Kidney tubule cell (primary cell): ENCODE measurements at regions not wholly inside any gene's neighbourhood (a gene's known extent, or its start where the extent isn't known, plus 50 kb on each side); places are given as distances from the start of the nearest gene placed in this dataset.
"Not testable (repeated sequence)": the region's sequence is repeated elsewhere in the genome, so short reads cannot be mapped to it uniquely, and the experiment has no call there.

Source experiments
- DNase-seq: peaks from one replicate; pipeline ENCODE4 v3.0.0-alpha.2; 2018; ENCODE audit warnings: low spot score

- no peak for DNase-seq
These were observed 104.4 kb upstream of the SALL1 start for GRCh38 chr16:51255349-51255972.

DNA sequence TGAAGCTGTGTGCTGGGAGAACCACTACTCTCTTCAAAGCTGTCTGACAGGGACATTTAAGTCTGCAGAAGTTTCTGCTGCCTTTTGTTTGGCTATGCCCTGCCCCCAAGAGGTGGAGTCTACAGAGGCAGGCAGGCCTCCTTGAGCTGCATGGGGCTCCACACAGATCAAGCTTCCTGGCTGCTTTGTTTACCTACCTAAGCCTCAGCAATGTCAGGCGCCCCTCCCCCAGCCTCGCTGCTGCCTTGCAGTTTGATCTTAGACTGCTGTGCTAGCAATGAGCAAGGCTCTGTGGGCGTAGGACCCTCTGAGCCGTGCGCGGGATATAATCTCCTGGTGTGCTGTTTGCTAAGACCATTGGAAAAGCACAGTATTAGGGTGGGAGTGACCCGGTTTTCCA, 103.3 kb upstream of the SALL1 start:
- DNase-seq = not testable (repeated sequence)

GRCh38 chr16:51248217-51248616, 97.1 kb upstream of the SALL1 start:
- no peak for DNase-seq

DNA sequence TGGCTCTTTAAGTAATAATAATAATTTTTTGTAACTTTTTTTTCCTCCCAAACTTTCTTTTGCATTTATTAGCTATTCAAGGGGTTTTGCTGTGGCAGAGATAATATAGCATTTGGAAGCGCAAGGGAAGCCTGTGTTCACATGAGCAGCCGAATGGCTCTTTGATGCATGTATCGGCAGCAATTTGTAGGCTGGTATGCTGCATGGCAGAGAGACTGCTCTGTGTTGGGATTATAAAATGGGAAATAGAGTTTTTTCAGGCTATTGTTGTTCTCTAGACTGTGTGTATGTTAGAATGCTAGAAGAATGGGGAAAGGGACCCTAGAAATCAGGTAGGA, 94.6 kb upstream of the SALL1 start:
- no peak for DNase-seq

GRCh38 chr16:51244887-51245657, 94.0 kb upstream of the SALL1 start:
- no peak for DNase-seq

GRCh38 chr16:51243936-51244436, 92.9 kb upstream of the SALL1 start:
- peak; percentile 62 for DNase-seq

- DNase-seq = no peak
These were observed 91.4 kb upstream of the SALL1 start for GRCh38 chr16:51242296-51242994.

DNA sequence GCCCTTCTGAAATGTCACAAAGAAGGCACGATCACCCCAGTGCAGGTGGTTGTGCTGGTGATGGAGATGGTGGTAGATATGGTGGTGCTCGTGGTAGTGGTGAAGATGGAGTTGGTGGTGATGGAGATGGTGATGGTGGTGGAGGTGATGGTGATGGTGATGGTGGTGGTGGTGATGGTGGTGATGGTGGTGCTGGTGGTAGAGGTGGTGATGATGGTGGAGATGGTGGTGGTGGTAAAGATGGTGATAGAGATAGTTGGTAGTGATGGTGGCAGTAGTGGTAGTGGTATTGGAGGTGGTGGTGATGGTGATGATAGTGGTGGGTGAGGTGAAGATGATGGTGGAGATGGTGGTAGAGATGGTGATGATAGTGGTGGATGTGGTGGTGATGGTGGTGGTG, 88.1 kb upstream of the SALL1 start:
- no peak for DNase-seq

- no peak for DNase-seq
These were observed 86.8 kb upstream of the SALL1 start for GRCh38 chr16:51237861-51238378.

DNA sequence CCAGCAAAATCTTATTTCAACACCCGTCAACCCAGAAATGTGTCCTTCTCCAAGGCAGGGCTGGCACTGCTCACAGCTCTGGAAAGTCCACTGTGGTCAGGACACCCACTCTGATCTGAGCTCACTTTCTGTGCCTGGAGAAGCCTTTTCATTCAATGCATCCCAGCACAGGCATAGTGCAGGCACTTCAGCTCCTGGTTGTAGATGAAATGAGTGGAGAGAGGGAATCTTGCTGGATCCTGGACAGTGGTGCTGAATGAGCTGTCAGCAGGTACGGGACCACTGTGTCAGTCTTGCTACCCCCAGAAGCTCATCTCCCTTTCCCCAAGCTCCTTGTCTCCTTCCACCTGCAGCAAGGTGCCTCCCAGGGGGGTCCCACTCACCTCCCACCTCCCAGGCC, 86.1 kb upstream of the SALL1 start:
- DNase-seq = no peak

DNA sequence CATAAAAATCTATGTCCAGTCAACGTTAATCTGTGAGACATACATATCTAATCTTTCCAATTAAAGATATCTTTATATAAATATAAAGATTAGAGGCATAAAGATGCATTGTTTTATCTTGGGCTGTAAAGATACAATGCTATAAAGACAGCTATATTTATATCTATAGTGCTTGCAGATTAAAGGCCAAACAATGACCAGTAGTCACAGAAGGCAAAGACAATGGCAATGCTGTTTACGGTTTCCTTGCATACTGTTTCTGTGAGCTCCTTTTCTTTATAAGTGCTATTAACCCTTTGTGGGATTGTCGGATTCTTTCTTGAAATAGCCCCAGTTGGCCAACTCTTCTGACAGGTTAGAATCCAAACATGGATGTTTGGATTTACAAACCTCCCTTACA, 85.5 kb upstream of the SALL1 start:
- no peak for DNase-seq

GRCh38 chr16:51231702-51232101, 80.6 kb upstream of the SALL1 start:
- DNase-seq = peak; percentile 13

GRCh38 chr16:51230035-51230434, 79.0 kb upstream of the SALL1 start:
- DNase-seq = not testable (repeated sequence)

GRCh38 chr16:51228097-51228659, 77.1 kb upstream of the SALL1 start:
- no peak for DNase-seq

GRCh38 chr16:51225878-51226277, 74.8 kb upstream of the SALL1 start:
- no peak for DNase-seq

GRCh38 chr16:51224317-51224716, 73.2 kb upstream of the SALL1 start:
- DNase-seq = no peak

GRCh38 chr16:51222016-51222415, 70.9 kb upstream of the SALL1 start:
- no peak for DNase-seq

DNA sequence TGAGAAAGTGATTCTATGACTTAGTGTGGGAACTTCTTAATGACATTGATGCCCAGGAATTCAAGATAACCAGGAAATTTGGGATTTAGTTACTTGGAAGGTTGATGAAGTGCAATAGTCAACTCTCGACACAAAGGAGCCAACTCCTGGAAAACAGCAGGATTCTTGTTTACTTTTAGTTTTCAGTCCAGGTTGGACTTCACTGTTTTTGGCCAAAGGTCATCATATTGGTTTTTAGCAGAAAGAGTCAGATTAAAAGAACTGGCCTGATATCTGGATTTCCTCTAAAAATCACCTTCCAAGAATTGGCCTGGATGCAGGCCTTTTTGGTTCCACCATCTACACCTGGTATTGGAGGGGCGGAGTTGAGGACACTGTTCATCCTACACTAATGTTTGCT, 60.1 kb upstream of the SALL1 start:
- no peak for DNase-seq

DNA sequence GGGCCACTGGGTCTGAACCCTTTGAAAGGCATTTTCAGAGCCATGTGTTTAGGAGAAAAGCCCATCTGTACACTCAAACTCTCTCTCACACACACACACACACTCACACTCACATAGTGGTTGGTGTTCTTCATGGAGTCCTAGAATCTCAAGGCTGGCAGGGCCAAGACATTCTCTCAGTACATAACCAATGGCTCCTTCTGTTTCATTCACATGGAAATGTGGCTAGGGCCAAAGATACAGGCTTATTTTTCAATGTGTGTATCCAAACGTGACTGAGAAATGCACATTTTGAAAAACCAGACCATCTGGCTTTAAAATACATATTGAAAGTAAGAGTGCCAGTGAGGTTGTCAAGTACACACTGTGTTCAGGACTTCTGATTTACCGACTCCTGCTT, 59.0 kb upstream of the SALL1 start:
- no peak for DNase-seq

DNA sequence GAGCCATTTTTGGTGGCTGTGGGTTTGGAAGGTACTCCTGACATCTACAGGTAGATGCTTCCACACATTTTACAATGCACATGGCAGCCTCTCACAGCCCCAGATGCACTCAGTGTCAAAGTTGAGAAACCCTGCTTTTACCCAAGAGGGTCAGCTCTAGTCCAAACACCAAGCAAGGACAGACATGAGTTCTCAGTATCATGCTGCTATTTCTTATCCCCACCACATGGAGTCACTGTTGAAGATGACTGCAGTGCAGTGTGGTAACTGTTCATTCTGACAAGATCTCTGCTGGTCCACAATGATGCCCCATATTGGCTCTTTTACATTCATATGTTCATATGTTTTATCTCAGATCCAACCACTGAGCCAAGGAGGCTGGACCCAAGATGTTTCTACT, 50.5 kb upstream of the SALL1 start:
- DNase-seq = no peak
